ENCODE measurements at regions not wholly inside any gene's neighbourhood (a gene's known extent, or its start where the extent isn't known, plus 50 kb on each side); places are given as distances from the start of the nearest gene placed in this dataset.
A peak's percentile ranks its signal among the peaks of the same experiment; 100 is the strongest.

DNA sequence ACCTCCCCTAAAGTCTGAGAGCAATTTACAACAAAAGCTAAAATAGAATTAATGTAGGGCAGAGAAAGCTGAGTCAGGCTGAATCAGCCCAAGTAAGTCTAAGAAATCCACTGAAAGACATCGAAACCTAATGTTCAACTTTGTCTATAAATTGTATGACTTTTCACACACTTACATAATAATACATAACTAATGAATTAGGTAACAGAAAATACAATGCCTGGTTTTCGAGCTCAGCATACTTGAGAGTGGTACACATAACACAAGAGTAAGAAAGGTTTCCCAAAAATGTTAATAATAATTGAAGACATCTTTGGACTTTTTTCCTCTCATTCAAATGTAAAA, 55.3 kb upstream of the VGLL4 start:
- TF ChIP-seq, protein P1, sequence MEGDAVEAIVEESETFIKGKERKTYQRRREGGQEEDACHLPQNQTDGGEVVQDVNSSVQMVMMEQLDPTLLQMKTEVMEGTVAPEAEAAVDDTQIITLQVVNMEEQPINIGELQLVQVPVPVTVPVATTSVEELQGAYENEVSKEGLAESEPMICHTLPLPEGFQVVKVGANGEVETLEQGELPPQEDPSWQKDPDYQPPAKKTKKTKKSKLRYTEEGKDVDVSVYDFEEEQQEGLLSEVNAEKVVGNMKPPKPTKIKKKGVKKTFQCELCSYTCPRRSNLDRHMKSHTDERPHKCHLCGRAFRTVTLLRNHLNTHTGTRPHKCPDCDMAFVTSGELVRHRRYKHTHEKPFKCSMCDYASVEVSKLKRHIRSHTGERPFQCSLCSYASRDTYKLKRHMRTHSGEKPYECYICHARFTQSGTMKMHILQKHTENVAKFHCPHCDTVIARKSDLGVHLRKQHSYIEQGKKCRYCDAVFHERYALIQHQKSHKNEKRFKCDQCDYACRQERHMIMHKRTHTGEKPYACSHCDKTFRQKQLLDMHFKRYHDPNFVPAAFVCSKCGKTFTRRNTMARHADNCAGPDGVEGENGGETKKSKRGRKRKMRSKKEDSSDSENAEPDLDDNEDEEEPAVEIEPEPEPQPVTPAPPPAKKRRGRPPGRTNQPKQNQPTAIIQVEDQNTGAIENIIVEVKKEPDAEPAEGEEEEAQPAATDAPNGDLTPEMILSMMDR (IDR thresholded peaks at IDR 0.05; ENCODE audit: insufficient read depth, low read depth, low read length), result no peak
- peak; percentile 70 for DNase-seq (ENCODE audit: low read depth)
- POLR2A ChIA-PET, result interaction anchor here (0.7 kb wide), 1 partner anchor 8 kb away, joined by 4 read pairs; no protein-coding TSS in a partner anchor

DNA sequence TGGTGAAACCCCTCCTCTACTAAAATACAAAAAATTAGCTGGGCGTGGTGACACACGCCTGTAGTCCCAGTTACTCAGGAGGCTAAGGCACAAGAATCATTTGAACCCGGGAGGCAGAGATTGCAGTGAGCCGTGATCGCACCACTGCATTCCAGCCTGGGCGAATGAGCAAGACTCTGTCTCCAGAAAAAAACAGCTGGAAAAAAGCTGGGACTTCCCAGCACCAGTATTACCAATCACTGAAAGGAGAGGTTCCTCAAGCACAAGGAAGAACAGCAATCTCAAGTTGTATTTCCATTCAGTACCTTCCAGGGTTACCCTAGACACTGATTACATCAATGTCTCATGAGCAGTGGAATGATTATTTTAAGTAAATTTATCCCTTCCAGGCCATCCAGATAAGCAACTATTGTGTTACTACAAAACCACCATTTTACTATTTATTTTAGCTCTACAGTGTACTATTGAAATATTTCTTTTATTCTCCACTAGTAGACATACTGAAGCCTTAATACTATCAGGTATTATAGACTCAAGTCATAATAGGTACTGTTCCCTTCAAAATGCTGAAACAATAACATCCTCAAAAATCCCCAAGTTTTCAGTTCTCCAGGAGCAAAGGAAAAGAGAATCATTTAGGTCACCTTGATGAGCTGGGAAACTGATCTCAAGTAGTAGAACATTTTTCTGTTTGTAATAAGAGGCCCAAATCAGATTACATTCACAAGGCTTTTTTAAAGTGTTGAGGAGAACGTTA, 54.8 kb upstream of the VGLL4 start:
- H3K4me3 ChIP-seq (ENCODE audit: low read depth, low read length), result no peak overlapping the region
- CTCF ChIA-PET, result interaction anchor here (0.7 to 1.6 kb wide), 3 partner anchors 13 to 19 kb away, joined by 3 read pairs; no protein-coding TSS in a partner anchor
- peaks cover 3% of the 10 kb centered on the region for H3K36me3 ChIP-seq (ENCODE audit: control insufficient read depth, insufficient read depth, low read length)
- POLR2A ChIA-PET, result interaction anchor here (0.7 kb wide), 1 partner anchor 7 kb away, joined by 4 read pairs; no protein-coding TSS in a partner anchor
- H3K27me3 ChIP-seq (ENCODE audit: control insufficient read depth, insufficient read depth, low read length), result no peaks in the 10 kb centered on the region
- no peak for DNase-seq (ENCODE audit: low read depth)
- TF ChIP-seq, protein P1 (IDR thresholded peaks at IDR 0.05; ENCODE audit: insufficient read depth, low read depth, low read length), result no peak

More for the DNA sequence above, 55.3 kb upstream of the VGLL4 start:
- Histone ChIP-seq H3K27me3 (ENCODE audit: control insufficient read depth, insufficient read depth, low read length) (no peaks in the 10 kb centered on the region), H3K36me3 (ENCODE audit: control insufficient read depth, insufficient read depth, low read length) (peaks cover 3% of the 10 kb centered on the region), H3K4me3 (ENCODE audit: low read depth, low read length) (no peak overlapping the region)
- CTCF ChIA-PET, result interaction anchor here (1.4 to 1.6 kb wide), 2 partner anchors 18 to 19 kb away, joined by 3 read pairs; no protein-coding TSS in a partner anchor

- ChIA-PET CTCF (interaction anchor here (0.7 to 1.4 kb wide), 2 partner anchors 14 to 18 kb away, joined by 3 read pairs; no protein-coding TSS in a partner anchor), POLR2A (no interaction called here)
- H3K36me3 ChIP-seq (ENCODE audit: control insufficient read depth, insufficient read depth, low read length), result peaks cover 5% of the 10 kb centered on the region
- no peak for DNase-seq (ENCODE audit: low read depth)
- TF ChIP-seq, protein P1 (IDR thresholded peaks at IDR 0.05; ENCODE audit: insufficient read depth, low read depth, low read length), result no peak
- H3K4me3 ChIP-seq (ENCODE audit: low read depth, low read length), result no peak overlapping the region
- no peaks in the 10 kb centered on the region for H3K27me3 ChIP-seq (ENCODE audit: control insufficient read depth, insufficient read depth, low read length)
These were observed 54.0 kb upstream of the VGLL4 start for GRCh38 chr3:11697701-11698100.

DNA sequence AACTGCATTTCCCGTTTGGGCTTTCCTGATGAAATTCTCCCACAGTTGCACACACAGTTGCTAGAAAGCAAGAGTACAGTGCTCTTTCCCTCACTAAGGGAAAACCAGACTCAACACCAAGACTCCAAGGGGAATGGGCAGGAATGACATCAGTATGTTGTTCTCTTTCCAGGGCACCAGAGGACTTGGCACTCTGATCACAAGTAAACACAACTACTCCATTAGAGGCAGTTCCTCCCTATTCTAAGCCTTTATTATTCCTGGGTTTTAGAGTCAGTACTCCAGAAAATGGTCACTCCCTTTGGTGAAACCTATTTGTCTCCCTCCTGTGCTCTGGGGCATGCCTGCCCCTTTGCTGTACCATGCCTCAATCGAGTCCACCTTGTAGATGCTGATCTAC, 52.3 kb upstream of the VGLL4 start:
- no peak overlapping the region for H3K4me3 ChIP-seq (ENCODE audit: low read depth, low read length)
- ChIA-PET POLR2A (interaction anchor here (0.6 kb wide), 1 partner anchor 841 kb away, joined by 3 read pairs; no protein-coding TSS in a partner anchor), CTCF (no interaction called here)

More for the DNA sequence above, 52.3 kb upstream of the VGLL4 start:
- DNase-seq (ENCODE audit: low read depth), result no peak
- no peaks in the 10 kb centered on the region for H3K27me3 ChIP-seq (ENCODE audit: control insufficient read depth, insufficient read depth, low read length)
- TF ChIP-seq, protein P1 (IDR thresholded peaks at IDR 0.05; ENCODE audit: insufficient read depth, low read depth, low read length), result no peak
- peaks cover 7% of the 10 kb centered on the region for H3K36me3 ChIP-seq (ENCODE audit: control insufficient read depth, insufficient read depth, low read length)
